Loucy (cell line): ENCODE measurements at regions not wholly inside any gene's neighbourhood (a gene's known extent, or its start where the extent isn't known, plus 50 kb on each side); places are given as distances from the start of the nearest gene placed in this dataset.

Experiments
- H2AFZ ChIP-seq: fragments of 200-600 bp; sonication (generic); 2 replicates; pipeline ENCODE4 v1.6.0; 2016; ENCODE audit warnings: antibody characterized with exemption, mild to moderate bottlenecking, low read length, moderate library complexity
- H3F3A ChIP-seq: fragments of 200-600 bp; 2 replicates; pipeline ENCODE4 v1.6.0; 2016; ENCODE audit warnings: antibody characterized with exemption, low read depth, mild to moderate bottlenecking
- H3K27me3 ChIP-seq: fragments of 200-600 bp; sonication (generic); 2 replicates; pipeline ENCODE4 v1.6.1; 2014; ENCODE audit warnings: low read length, mild to moderate bottlenecking; ENCODE audit not compliant: insufficient read depth, poor library complexity, severe bottlenecking
- H3K36me3 ChIP-seq: fragments of 200-600 bp; sonication (generic); 2 replicates; pipeline ENCODE4 v1.6.1; 2016; ENCODE audit warnings: low read length; ENCODE audit not compliant: insufficient read depth
- H3K4me1 ChIP-seq: fragments of 200-600 bp; sonication (generic); 2 replicates; pipeline ENCODE4 v1.5.1; 2014; ENCODE audit warnings: low read length, mild to moderate bottlenecking; ENCODE audit not compliant: insufficient read depth, poor library complexity, severe bottlenecking
- H3K4me2 ChIP-seq: fragments of 200-600 bp; sonication (generic); 2 replicates; pipeline ENCODE4 v1.6.0; 2014; ENCODE audit warnings: antibody characterized with exemption, low read length, low read depth, mild to moderate bottlenecking; ENCODE audit not compliant: poor library complexity, severe bottlenecking
- H3K4me3 ChIP-seq: fragments of 200-600 bp; sonication (generic); 2 replicates; pipeline ENCODE4 v1.5.1; 2014; ENCODE audit warnings: low read length, mild to moderate bottlenecking, mixed read lengths; ENCODE audit not compliant: poor library complexity, severe bottlenecking
- H3K79me2 ChIP-seq: fragments of 200-600 bp; sonication (generic); 2 replicates; pipeline ENCODE4 v1.6.1; 2014; ENCODE audit warnings: low read length; ENCODE audit not compliant: insufficient read depth
- H3K9ac ChIP-seq: fragments of 200-600 bp; sonication (generic); 2 replicates; pipeline ENCODE4 v1.6.0; 2014; ENCODE audit warnings: mild to moderate bottlenecking, low read depth, low read length, moderate library complexity; ENCODE audit not compliant: poor library complexity, severe bottlenecking
- H3K9me2 ChIP-seq: fragments of 200-600 bp; sonication (generic); replicated peaks from 2 replicates; pipeline ENCODE4 v1.6.1; 2016; ENCODE audit warnings: low read depth, low read length, mixed read lengths
- H3K9me3 ChIP-seq: fragments of 200-600 bp; sonication (generic); 2 replicates; pipeline ENCODE4 v1.6.1; 2014; ENCODE audit warnings: mild to moderate bottlenecking, antibody characterized with exemption, low read length, low read depth; ENCODE audit not compliant: insufficient read depth
- H4K20me1 ChIP-seq: fragments of 200-600 bp; sonication (generic); 2 replicates; pipeline ENCODE4 v1.6.0; 2014; ENCODE audit warnings: antibody characterized with exemption, low read length, mild to moderate bottlenecking; ENCODE audit not compliant: insufficient read depth, poor library complexity, severe bottlenecking
- EZH2phosphoT487 ChIP-seq: fragments of 200-600 bp; IDR thresholded peaks from 2 replicates; pipeline ENCODE4 v1.6.1; 2018; ENCODE audit warnings: antibody characterized with exemption, mild to moderate bottlenecking, moderate library complexity, borderline replicate concordance
- TF ChIP-seq, protein P1 (sequence below): fragments of 200-600 bp; sonication (generic); conservative IDR thresholded peaks from 2 replicates; pipeline ENCODE4 v1.5.1; 2014; ENCODE audit warnings: mild to moderate bottlenecking, antibody characterized with exemption, low read length

DNA sequence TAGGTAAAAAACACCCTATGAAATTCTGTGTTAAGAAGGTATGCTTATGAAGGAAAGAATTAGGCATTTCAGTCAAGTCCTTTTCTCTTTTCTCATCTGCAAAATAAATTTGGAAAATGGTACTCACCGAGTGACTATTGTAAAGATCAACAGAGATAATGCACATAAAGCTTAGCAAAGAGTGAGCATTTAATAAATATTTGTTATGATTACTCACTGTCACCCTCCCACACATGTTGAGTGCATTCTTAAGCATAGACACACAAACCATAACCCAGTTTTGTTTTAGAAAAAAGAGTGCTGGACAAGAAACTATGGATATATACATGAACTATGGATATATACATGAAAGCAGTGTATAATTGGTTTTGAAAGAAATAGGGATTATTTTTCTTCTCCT, 54.7 kb upstream of the PRLR start:
- no peaks in the 10 kb centered on the region for H4K20me1 ChIP-seq
- H3K4me3 ChIP-seq: no peak overlapping the region
- H3K36me3 ChIP-seq: no peaks in the 10 kb centered on the region
- H2AFZ ChIP-seq: no peak overlapping the region
- H3K79me2 ChIP-seq: no peaks in the 10 kb centered on the region
- H3K4me1 ChIP-seq: peaks cover 10% of the 10 kb centered on the region
- H3K27me3 ChIP-seq: no peaks in the 10 kb centered on the region
- TF ChIP-seq EZH2phosphoT487: no peak
- TF ChIP-seq, protein P1, sequence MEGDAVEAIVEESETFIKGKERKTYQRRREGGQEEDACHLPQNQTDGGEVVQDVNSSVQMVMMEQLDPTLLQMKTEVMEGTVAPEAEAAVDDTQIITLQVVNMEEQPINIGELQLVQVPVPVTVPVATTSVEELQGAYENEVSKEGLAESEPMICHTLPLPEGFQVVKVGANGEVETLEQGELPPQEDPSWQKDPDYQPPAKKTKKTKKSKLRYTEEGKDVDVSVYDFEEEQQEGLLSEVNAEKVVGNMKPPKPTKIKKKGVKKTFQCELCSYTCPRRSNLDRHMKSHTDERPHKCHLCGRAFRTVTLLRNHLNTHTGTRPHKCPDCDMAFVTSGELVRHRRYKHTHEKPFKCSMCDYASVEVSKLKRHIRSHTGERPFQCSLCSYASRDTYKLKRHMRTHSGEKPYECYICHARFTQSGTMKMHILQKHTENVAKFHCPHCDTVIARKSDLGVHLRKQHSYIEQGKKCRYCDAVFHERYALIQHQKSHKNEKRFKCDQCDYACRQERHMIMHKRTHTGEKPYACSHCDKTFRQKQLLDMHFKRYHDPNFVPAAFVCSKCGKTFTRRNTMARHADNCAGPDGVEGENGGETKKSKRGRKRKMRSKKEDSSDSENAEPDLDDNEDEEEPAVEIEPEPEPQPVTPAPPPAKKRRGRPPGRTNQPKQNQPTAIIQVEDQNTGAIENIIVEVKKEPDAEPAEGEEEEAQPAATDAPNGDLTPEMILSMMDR: no peak
- no peak overlapping the region for H3K9ac ChIP-seq
- no peak overlapping the region for H3K4me2 ChIP-seq
- H3K9me2 ChIP-seq: no peaks in the 10 kb centered on the region
- no peaks in the 10 kb centered on the region for H3K9me3 ChIP-seq
- H3F3A ChIP-seq: no peaks in the 10 kb centered on the region

DNA sequence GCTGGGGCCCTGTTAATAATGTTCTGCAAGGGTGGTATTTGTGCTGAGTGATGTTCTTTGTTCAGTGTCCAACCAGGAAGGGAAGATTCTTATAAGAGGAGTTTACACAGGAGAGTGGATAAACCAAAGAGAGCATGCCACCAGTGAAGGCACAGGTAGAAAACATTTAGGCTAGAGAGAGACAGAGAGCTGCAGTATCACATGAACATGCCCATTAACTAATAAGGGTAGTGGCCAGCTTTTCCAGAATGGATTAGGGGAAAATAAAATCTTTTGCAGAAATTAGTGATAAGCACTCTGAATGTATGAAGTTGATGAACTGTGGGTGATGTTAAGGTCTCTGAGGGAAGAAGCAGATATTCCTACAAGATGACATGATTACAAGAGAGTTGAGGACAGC, 54.1 kb upstream of the PRLR start:
- peaks cover 10% of the 10 kb centered on the region for H3K4me1 ChIP-seq
- H3K4me3 ChIP-seq: no peak overlapping the region
- no peak overlapping the region for H3K4me2 ChIP-seq
- no peaks in the 10 kb centered on the region for H4K20me1 ChIP-seq
- H3K36me3 ChIP-seq: no peaks in the 10 kb centered on the region
- no peaks in the 10 kb centered on the region for H3F3A ChIP-seq
- no peaks in the 10 kb centered on the region for H3K79me2 ChIP-seq
- no peak for TF ChIP-seq EZH2phosphoT487
- TF ChIP-seq, protein P1: no peak
- no peak overlapping the region for H2AFZ ChIP-seq
- no peak overlapping the region for H3K9ac ChIP-seq
- no peaks in the 10 kb centered on the region for H3K9me3 ChIP-seq
- no peaks in the 10 kb centered on the region for H3K27me3 ChIP-seq
- H3K9me2 ChIP-seq: no peaks in the 10 kb centered on the region

- Histone ChIP-seq H2AFZ (no peak overlapping the region), H3K36me3 (no peaks in the 10 kb centered on the region), H3K27me3 (peaks cover 5% of the 10 kb centered on the region), H3K4me1 (peaks cover 10% of the 10 kb centered on the region), H3K9ac (no peak overlapping the region), H3K9me2 (no peaks in the 10 kb centered on the region), H3K4me3 (no peak overlapping the region), H3K79me2 (no peaks in the 10 kb centered on the region), H3F3A (no peaks in the 10 kb centered on the region), H3K9me3 (no peaks in the 10 kb centered on the region), H4K20me1 (no peaks in the 10 kb centered on the region), H3K4me2 (no peak overlapping the region)
- no peak for TF ChIP-seq EZH2phosphoT487
- TF ChIP-seq, protein P1: no peak
Measured at GRCh38 chr5:35282810-35283209, 52.5 kb upstream of the PRLR start.
